Islet of Langerhans (tissue), 1 donor: ENCODE measurements at regions not wholly inside any gene's neighbourhood (a gene's known extent, or its start where the extent isn't known, plus 50 kb on each side); places are given as distances from the start of the nearest gene placed in this dataset.
"Not testable (repeated sequence)": the region's sequence is repeated elsewhere in the genome, so short reads cannot be mapped to it uniquely, and the experiment has no call there.

Experiments used
- FAIRE-seq: peaks from one replicate; lab custom pipeline; 2011; peaks lifted over from hg19 to GRCh38; lab: Jason Lieb, UNC

DNA sequence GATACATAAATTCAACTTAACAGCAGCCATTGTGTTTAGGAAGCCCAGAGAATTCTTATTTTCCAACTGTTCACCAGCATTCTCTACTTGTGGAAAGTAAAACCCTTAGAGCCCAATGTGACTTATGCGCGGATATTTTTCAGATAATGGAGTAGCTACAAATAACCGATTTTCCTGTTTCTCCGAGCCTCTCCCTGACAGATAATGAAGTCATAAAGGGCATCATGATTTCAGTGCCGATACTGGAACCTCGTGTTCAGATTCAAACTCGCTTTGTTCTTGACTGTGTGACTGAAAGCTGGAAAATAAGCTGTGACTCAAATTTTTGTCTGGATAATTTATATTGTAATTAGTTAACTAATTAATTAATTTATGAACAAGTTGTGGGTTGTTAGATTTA lies 228.2 kb downstream of the VAPA start:
- no peak for FAIRE-seq

DNA sequence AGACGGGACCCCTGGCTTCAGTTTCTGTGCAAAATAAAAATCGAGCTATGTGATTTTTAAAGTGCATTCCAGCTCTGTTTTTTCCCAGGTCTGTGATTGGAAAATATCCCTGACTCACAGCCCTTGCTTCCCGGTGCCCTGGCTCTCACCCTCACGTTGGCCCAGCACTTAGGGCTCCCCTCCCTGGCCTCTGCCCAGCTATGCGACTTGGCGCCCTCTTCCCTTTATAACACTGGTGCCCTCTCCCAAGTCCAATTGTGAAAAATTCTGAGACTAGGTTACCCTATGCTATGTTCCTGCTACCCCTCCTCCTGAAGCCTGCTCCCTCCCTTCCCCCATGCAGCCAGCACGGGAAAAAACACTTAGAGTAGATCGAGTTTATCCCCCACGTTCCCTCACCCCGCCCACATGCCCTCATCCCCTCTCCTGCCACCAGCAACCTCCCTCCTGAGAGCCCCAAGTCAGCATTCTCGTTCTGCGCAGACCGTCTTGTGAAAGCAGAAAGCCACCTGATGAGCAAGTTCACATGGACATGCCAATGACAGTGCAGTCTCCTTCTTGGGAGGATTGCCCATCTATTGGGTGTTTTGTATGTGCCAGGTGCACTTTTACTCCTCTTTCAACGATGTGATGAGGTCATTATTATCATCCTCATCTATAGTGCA lies 228.8 kb downstream of the VAPA start:
- FAIRE-seq, result no peak

DNA sequence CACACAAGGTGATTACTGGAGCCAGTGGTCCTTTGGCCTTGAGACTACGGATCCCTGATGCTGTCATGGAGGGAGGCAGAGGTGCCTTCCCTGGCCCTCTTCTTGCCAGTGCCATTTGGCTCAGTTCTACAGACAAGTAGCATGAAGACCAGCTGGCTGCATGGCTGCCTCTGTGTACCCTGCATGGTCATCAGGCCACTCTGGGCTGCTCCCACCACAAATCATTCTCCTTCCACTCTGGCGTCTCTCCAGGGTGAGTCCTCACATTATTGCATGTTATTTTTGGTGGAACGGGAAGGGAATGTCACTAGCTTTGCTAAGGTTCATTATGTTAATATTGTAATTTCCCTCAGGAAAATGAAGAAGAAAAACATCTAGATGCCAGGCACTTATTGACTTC lies 229.8 kb downstream of the VAPA start:
- no peak for FAIRE-seq

DNA sequence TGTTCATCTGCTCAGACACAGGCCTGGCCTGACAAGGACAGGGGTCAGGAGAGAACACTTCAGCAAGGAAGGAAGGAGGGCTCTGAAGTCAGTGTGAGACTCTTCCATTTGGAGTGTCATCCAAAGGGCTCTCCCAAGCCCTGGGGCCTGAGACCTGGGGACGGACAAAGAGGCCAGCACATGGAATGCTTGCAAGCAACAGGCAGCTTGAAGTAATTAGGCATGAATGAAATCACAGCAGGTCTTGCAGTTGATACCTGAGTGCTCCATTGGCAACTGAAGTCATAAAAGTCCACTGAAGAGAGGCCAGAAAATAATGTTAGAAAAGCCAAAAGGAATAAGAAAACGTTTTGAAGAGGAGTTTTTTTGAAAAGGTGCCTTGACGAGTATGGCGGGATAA lies 231.7 kb downstream of the VAPA start:
- FAIRE-seq, result no peak

DNA sequence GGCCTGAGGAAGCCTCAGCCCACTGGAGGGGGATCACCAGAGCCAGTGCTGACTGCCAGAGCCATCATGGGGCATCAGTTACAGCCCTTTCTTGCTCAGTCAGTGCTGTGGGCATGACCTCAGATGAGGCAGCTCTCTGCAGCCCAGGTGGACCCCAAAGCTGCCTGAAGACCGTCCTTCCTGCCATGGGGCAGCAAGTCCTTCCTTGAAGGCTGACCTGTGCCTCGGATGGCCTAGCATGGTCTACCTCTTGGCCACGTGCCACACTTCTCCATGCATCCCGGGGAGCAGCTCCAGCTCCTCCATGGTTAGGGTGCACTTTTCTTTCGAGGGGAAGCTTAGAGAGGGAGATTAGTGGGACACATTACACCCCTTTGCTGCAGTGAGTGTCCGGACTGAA lies 233.4 kb downstream of the VAPA start:
- no peak for FAIRE-seq

DNA sequence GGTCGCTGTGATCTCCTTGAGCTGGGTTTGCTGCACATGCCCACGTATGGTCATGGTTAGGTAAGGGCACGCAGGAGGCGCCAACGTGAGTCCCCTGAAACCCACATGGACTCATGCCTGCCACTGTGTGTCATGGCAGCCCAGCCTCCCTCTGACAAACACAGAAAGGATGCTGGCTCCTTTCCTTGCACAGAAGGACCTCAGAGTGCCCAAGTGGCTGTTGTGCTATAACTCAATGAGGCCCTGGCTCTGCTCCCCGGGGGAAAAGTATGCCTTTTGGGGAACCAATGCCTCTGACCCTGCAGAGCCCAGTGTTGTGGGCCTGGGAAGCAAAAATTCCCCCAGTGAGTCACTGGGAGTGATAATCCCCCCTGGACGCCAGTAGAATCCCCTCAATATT lies 233.9 kb downstream of the VAPA start:
- no peak for FAIRE-seq

DNA sequence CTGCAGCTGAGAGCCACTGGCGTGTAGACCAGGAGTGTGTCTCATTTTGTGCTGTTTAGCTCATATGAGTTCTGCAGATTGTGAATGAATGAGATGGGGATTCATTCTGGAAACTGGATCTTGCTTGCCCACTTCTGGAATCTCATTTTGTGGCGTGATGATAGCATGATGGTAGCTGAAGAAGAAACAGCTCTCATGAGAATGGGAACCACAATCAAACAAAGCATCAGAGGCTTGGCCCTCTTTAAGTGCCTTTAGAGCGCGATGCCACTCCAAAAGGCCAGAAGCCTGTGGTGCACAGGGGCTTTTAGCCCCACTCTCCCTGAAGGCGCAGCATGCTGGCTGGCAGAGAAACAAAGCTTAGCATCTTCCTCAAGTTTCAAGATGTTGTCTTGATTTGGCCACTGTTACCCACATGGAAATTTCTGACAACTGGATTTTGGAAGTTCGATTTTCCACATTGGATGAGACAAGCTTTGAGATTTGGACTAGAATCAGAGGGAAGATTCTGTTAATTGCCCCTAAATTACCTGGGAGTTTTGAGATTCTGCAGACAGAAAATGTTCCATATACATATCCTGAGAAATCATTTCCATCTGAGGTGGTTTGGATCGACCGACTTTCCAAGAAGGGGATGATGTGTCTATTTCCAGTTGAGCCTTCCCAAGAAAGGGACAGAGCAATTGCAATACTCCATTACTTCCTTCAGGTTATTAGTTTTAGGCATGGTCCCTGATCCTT lies 234.5 kb downstream of the VAPA start:
- no peak for FAIRE-seq

DNA sequence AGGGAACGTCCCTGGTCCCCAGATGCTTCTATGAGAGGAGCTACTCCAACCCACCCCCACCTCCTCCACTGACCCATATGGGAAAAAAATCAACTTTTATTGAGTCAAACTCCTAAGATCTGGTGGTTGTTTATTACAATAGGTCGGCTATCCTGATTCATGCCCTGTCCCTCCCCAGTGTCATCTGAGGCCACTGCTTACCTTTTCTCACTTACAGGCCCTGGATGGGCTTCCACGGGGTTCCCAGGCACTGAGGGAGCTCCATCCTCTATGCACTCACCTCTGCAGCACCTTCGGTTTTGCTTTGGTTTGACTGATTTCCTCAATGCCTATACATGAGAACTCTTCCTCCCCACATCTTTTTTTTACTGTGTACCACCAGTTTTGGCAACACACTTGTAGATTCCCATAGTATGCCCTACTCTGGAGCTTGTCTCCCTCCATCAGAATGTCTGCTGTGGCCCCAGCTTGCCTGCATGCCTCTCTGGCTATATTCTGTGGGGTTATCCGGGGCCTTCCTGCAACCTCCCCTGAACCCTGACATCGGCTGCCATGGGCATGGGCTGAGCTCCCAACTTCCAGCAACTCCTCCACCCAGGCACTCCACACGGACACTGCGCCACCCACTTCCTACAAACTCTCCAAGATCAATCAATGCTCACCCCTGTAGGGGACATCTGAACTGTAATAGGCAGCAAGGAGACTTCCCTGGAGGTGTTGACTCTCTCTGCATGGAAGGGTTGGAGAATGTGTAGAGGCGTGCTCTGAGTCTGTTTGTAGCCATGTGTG lies 236.1 kb downstream of the VAPA start:
- FAIRE-seq, result no peak

DNA sequence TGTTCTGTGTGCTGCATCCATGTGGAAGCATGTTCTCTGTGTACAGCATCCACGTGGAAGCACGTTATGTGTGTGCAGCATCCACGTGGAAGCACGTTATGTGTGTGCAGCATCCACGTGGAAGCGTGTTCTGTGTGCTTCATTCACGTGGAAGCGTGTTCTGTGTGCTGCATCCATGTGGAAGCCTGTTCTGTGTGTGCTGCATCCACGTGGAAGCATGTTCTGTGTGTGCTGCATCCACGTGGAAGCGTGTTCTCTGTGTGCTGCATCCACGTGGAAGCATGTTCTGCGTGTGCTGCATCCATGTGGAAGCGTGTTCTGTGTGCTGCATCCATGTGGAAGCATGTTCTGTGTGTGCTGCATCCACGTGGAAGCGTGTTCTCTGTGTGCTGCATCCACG lies 236.8 kb downstream of the VAPA start:
- FAIRE-seq, result not testable (repeated sequence)

DNA sequence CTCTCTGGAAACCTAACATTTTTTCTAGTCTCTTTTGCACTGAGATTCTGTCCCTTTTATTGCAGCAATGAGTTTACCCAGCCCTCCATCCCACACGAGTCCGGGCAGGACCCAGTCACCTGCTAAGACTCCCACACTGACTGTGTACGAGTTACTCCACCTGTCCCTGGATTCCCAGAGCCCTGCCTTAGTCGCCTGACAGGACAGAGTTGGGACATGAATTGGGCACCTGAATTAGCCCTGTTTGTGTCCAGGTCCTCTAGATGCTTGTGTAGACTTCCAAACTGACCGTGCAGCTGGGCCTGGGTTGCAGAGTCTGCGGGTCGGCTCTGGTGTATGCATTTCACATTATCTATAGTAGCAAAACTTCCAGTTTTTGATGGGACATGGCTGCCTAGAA lies 238.7 kb downstream of the VAPA start:
- no peak for FAIRE-seq

DNA sequence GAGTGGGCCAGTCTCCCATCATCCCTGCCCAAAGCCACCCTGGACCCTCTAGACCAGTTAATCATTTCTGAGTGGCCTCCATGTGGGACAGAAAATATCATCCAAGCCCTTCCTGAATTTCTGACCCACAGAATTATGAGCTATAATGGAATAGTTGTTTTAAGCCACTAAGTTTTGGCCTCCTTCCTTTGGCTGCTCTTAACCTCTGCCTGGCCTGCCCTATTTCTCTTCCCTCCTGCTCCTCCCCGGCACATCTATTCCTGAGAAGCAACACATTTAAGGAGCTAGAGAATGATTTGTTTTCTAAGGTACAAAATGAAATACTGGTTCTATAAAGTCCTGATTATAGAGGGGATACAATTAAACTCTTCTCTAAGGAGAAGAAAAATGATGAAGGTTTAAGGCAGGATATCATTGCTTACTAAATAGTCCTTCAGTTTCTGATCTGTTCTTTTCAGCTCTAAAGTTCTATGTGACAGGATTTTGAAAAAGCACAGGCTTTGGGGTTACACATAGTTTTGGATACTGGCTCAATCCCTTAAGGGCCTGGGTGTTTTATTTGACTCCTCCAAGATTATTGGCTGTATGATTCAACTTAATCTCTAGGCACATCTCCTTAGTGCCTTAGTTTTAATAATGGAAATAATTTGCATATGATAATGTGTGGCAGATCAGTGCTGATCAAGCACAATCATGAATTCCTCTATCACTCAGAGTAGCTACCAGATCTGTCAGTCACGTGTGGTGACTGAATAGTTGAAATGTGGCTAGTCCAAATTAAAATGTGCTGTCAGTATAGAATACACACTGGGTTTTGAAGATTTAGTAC lies 240.3 kb downstream of the VAPA start:
- no peak for FAIRE-seq

DNA sequence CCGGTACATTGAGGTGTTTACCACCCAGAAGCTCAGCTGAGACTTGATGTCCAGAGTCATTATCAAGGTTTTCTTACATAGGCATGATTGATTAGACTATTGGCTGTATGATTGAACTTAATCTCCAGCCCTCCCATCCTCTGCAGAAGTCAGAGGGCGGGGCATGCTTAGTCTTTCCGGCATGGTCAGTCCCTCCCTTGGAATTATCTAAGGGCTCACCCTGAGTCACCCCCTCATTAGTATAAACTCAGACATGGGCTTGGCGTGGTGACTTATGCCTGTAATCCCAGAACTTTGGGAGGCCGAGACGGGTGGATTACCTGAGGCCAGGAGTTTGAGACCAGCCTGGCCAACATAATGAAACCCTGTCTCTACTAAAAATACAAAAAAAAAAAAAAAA lies 243.9 kb downstream of the VAPA start:
- FAIRE-seq, result no peak

DNA sequence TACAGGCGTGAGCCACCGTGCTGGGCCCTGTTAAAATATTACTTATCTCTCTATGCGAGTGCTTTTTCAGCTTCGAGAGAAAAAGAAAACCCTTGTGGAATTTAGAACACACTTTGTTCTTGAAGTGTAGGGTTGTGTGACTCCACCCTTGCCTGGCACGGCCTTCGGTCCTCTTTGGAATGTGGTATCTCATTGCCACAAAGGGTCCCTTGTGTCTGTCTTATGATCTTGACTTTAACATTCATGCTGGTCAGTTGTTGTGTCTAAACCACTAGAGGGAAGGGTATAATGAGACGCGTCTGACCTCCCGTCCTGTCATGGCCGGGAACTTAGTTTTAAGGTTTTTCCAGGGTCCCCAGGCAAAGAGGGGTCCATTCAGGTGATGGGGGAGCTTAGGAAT lies 246.4 kb downstream of the VAPA start:
- FAIRE-seq, result no peak

DNA sequence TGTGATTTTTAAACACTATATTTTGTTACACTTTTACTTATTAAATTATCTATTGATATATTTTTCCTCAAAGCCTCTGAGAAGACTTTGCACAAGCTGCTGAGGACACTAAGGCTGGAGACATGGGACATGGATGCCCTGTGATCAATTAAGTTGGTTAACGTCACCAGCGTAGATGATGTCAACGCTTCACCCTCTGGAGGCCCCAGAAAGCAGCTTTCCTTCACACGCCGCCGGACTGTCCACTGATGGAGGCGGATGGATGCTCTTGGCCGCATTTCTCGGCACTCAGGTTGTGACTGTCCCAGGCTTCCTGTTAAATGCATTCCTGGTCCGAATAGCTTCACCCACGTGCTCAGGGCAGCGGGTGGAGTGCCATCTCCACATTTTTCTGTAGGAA lies 247.5 kb downstream of the VAPA start:
- FAIRE-seq, result no peak

DNA sequence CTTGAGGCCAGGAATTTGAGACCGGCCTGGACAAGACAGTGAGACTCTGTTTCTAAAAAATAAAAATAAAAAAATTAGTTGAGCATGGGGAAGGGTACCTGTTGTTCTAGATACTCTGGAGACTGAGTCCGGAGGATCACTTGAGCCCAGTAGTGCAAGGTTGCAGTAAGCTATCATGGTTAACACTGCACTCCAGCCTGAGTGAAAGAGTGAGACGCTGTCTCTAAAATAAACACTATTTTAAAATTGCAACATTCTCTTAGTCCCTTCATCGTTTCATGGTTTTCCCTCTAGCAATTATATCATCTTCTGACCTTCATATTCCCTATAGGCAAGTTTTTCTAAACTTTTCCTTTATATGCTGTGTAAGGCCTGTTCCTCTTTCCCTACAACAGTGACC lies 248.5 kb downstream of the VAPA start:
- FAIRE-seq, result no peak

DNA sequence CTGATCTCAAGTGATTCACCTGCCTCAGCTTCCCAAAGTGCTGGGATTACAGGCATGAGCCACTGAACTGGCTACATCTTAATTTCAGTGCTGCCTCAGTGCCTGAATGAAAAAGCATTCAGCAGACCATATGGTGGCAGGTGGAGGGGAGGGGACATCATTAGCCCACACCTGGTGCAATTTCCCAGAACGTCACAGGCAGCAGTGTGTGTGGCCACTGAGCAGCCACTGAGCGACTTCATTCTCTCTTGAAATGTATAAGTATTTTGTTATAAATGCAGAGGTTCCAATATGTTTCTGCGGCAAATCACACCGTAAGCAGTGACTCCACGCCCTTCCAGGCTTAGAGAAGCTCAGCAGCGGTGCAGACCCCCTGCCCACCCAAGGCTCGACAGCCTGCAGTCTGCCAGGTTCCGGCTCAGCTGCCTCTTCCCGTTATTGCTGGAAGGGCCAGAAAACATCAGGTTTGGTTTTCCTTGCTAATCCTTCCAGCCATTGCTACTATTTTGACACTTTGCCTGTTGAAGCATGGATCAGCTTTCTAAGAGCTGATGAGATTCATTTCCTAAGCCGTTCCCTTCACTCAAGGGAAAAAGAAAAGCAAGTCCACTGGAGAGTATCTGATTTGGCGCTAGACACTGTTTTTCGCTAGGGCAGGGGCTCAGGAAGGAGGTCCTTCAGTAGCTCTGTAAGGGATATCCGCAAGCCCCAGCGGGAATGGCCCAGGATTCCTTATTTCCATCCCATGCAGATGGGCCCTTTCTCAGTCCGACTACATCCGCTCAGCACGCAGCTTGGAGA lies 250.7 kb downstream of the VAPA start:
- no peak for FAIRE-seq

DNA sequence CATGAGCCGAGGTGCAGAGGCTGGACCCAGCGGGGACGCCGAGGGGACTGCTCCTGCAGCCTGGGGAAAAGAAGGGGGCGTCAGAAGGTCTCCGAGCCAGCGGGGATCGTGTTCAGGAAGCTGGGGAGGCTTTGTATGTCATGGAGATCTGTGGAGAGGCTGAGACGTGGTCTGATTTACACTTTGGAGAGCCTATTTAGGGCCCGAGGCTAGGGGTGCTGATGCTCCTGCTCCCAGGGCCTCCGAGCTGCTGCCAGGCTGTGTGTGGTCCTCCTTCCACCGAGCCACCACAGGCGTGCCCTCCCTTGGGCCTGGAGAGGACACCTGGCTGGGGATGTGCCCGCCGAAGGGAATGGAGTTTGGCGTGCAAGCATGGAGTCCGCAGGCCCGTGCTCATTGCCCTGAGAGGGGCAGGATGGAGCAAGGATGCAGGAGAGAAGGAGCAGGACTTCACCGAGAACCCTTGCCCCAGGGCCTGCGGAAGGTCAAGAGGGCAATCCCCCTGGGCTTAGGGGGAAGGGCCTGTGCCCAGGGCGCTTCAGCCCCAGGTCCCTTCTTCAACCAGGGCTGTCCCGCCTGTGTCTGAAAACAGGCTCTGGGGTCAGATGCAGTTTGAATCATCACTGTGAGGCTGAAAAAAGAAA lies 252.5 kb downstream of the VAPA start:
- FAIRE-seq, result no peak

DNA sequence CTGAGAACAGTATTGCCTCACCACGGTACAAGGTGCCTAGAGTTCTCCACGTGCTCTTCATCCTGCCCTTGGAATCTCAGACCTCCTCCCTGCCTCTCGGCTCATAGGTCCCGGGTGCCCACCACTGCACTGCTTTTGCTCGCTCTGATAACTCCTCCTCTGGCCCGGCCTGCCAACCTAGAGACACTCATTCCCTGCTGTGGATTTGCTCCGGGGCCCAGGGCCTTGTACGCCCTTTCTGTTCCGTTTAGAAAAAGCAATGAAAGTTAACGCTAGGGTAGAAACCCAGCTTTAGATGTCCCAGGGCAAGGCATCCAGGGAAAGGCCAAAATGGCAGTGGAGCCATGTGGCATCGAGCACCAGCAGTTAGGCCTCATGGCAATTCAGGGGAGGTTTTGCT lies 253.9 kb downstream of the VAPA start:
- no peak for FAIRE-seq

DNA sequence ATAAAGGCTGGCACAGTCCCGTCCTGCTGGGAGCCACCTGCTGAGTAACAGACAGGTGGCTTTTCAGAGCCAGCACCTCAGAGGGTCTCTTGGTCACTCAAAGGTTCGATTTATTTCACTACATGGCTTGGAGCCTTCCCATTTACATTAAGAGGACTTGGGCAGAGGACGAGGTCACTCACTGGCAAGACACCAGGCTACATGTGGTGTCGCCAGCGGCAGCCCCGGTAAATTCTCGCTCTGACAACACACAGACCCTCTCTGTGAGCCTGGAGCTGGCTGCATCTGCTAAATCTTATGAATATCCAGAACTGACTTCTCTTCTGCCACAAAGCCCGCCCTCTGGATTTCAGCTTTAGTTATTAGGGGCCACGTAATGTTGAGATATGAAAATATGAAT lies 254.7 kb downstream of the VAPA start:
- FAIRE-seq, result no peak

DNA sequence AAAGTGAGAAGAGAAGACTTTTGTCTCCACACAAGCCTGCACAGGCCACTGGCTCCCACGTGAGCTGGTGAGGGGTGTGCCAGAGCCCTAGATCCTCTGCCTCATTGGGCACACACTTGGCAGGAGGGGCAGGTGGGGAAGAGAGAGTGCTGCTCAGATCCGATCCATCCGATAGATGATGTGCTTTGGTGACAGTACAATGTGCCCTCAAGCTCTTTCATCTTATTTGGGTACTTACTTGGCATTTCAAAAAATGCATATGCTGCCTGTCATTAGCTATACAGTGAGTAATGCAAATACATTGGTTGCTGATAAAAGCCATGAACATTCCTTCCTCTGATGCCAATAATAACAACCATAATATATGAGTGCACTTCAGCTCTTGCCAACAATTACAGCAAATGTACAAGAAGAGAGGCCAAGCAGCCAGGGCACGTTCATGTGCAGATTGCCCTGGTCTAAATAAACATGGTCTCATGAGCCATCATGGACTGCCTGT lies 255.3 kb downstream of the VAPA start:
- FAIRE-seq, result no peak

DNA sequence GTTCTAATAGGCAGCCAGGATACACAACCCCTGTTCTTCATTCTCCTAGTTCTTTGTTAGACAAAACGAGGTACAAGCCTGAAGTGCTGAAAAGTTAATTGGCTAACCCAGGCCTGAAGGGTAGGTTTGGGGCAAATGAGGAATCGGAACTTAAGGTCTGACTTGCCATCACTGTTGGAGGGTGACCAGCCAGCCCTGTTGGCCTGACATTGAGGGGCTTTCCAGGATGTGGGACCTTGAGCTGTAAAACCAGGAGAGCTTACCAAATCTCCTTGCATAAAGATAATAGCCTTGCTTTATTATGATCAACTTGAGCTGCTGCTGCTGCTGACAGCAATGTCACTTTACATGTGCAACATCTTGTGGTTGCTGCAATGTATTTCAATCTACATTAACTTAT lies 256.0 kb downstream of the VAPA start:
- FAIRE-seq, result no peak
